ENCODE measurements at regions not wholly inside any gene's neighbourhood (a gene's known extent, or its start where the extent isn't known, plus 50 kb on each side); places are given as distances from the start of the nearest gene placed in this dataset.

DNA sequence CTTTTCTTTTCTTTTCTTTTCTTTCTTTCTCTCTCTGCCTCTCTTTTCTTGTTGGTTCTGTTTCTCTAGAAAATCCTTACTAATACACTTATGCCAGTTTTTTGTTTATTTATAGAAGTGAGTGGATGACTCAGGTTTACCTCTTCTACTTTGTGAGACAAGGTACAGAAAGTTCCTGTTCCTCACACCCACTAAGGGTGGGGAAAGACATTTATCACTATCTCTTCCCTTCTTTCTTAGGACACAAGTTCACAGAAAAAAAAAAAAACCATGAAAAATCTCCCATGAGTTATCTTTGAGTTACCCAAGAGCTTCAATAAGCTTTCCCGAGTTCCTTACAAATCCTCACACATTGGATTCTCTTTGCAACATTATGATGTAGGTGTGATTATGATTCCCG is 60.9 kb upstream of the CD180 start:
- Histone ChIP-seq H3K27ac (ENCODE audit: low read depth, low read length) (no peak overlapping the region), H3K4me1 (ENCODE audit: control insufficient read depth, low read length) (no peaks in the 10 kb centered on the region), H3K4me2 (ENCODE audit: low read length) (no peak overlapping the region), H3K36me3 (ENCODE audit: control insufficient read depth, low read length) (no peaks in the 10 kb centered on the region), H3K79me2 (ENCODE audit: control insufficient read depth, low read length) (no peaks in the 10 kb centered on the region), H3K9me3 (ENCODE audit: control insufficient read depth, insufficient read depth, low read length) (no peaks in the 10 kb centered on the region), H3K27me3 (ENCODE audit: control insufficient read depth, low read length) (0 out of 2 replicates have a peak, but pooled peaks cover 3% of the 10 kb centered on the region), H4K20me1 (ENCODE audit: control insufficient read depth, insufficient read depth, low read depth, low read length) (no peaks in the 10 kb centered on the region), H3F3A (ENCODE audit: control insufficient read depth, insufficient read depth) (no peaks in the 10 kb centered on the region), H3K4me3 (ENCODE audit: low read length) (no peak overlapping the region), H3K9me2 (replicated peaks; ENCODE audit: control insufficient read depth, low read length) (no peaks in the 10 kb centered on the region)
- TF ChIP-seq EZH2phosphoT487 (IDR thresholded peaks at IDR 0.05; ENCODE audit: borderline replicate concordance, low read length), result no peak
- TF ChIP-seq, protein P1, sequence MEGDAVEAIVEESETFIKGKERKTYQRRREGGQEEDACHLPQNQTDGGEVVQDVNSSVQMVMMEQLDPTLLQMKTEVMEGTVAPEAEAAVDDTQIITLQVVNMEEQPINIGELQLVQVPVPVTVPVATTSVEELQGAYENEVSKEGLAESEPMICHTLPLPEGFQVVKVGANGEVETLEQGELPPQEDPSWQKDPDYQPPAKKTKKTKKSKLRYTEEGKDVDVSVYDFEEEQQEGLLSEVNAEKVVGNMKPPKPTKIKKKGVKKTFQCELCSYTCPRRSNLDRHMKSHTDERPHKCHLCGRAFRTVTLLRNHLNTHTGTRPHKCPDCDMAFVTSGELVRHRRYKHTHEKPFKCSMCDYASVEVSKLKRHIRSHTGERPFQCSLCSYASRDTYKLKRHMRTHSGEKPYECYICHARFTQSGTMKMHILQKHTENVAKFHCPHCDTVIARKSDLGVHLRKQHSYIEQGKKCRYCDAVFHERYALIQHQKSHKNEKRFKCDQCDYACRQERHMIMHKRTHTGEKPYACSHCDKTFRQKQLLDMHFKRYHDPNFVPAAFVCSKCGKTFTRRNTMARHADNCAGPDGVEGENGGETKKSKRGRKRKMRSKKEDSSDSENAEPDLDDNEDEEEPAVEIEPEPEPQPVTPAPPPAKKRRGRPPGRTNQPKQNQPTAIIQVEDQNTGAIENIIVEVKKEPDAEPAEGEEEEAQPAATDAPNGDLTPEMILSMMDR (IDR thresholded peaks at IDR 0.05; ENCODE audit: low read depth, low read length, poor library complexity, severe bottlenecking), result no peak

DNA sequence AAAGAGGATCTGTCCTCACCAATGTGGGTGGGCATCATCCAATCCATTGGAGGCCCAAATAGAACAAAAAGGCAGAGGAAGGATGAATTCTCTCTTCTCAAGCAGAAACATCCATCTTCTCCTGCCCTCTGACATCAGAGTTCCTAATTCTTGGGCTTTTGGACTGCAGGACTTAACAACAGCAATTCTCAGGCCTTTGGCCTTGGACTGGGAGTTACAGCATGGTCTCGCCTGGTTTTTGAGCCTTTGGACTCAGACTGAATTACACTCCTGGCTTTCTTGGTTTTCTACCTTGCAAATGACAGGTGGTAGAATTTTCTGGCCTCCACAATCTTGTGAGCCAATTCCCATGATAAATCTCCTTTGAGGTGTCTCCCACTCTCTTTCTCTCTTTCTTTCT is 60.5 kb upstream of the CD180 start:
- Histone ChIP-seq H3K27ac (ENCODE audit: low read depth, low read length) (no peak overlapping the region), H3K79me2 (ENCODE audit: control insufficient read depth, low read length) (no peaks in the 10 kb centered on the region), H3K4me1 (ENCODE audit: control insufficient read depth, low read length) (no peaks in the 10 kb centered on the region), H3K4me2 (ENCODE audit: low read length) (no peak overlapping the region), H3F3A (ENCODE audit: control insufficient read depth, insufficient read depth) (no peaks in the 10 kb centered on the region), H3K4me3 (ENCODE audit: low read length) (no peak overlapping the region), H3K27me3 (ENCODE audit: control insufficient read depth, low read length) (0 out of 2 replicates have a peak, but pooled peaks cover 3% of the 10 kb centered on the region), H3K9me2 (replicated peaks; ENCODE audit: control insufficient read depth, low read length) (no peaks in the 10 kb centered on the region), H4K20me1 (ENCODE audit: control insufficient read depth, insufficient read depth, low read depth, low read length) (no peaks in the 10 kb centered on the region), H3K9me3 (ENCODE audit: control insufficient read depth, insufficient read depth, low read length) (no peaks in the 10 kb centered on the region), H3K36me3 (ENCODE audit: control insufficient read depth, low read length) (no peaks in the 10 kb centered on the region)
- no peak for TF ChIP-seq EZH2phosphoT487 (IDR thresholded peaks at IDR 0.05; ENCODE audit: borderline replicate concordance, low read length)
- TF ChIP-seq, protein P1 (IDR thresholded peaks at IDR 0.05; ENCODE audit: low read depth, low read length, poor library complexity, severe bottlenecking), result no peak

DNA sequence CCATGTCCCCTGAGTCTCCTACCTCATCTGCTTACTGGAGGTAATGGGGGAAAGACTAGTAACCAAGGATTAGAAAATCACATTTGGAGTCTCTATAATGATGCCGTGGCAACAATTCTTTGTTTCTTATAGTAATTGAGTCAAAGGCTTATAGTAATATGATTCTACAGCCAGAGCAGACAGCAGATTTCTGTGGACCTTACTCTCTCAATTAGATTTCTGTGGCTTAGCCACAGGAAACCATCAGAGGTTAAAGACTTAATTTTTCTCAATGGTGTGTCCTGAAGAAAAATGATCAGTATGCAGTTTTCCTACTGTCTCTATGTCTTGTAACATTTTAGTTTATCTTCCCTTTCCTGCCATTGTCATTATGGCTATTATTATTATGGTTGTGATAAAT is 59.3 kb upstream of the CD180 start:
- Histone ChIP-seq H3K79me2 (ENCODE audit: control insufficient read depth, low read length) (no peaks in the 10 kb centered on the region), H3K9me3 (ENCODE audit: control insufficient read depth, insufficient read depth, low read length) (no peaks in the 10 kb centered on the region), H3K4me1 (ENCODE audit: control insufficient read depth, low read length) (no peaks in the 10 kb centered on the region), H3K9me2 (replicated peaks; ENCODE audit: control insufficient read depth, low read length) (no peaks in the 10 kb centered on the region), H3K4me3 (ENCODE audit: low read length) (no peak overlapping the region), H4K20me1 (ENCODE audit: control insufficient read depth, insufficient read depth, low read depth, low read length) (no peaks in the 10 kb centered on the region), H3F3A (ENCODE audit: control insufficient read depth, insufficient read depth) (no peaks in the 10 kb centered on the region), H3K4me2 (ENCODE audit: low read length) (no peak overlapping the region), H3K27me3 (ENCODE audit: control insufficient read depth, low read length) (0 out of 2 replicates have a peak, but pooled peaks cover 3% of the 10 kb centered on the region), H3K36me3 (ENCODE audit: control insufficient read depth, low read length) (no peaks in the 10 kb centered on the region), H3K27ac (ENCODE audit: low read depth, low read length) (no peak overlapping the region)
- TF ChIP-seq EZH2phosphoT487 (IDR thresholded peaks at IDR 0.05; ENCODE audit: borderline replicate concordance, low read length), result no peak
- TF ChIP-seq, protein P1 (IDR thresholded peaks at IDR 0.05; ENCODE audit: low read depth, low read length, poor library complexity, severe bottlenecking), result no peak

Measured in DOHH2 (cell line).